Effector memory CD4-positive, alpha-beta T cell (primary cell): ENCODE measurements at regions not wholly inside any gene's neighbourhood (a gene's known extent, or its start where the extent isn't known, plus 50 kb on each side); places are given as distances from the start of the nearest gene placed in this dataset.
"Not testable (repeated sequence)": the region's sequence is repeated elsewhere in the genome, so short reads cannot be mapped to it uniquely, and the experiment has no call there.

ENCODE experiments used
- DNase-seq, 3 donors: peaks; one replicate each; pipeline ENCODE4 v3.0.0-alpha.2; 2020
- H3K27ac ChIP-seq: 2 replicates; pipeline ENCODE4 v1.7.0; 2013; ENCODE audit warnings: mild to moderate bottlenecking, low read length, moderate library complexity; ENCODE audit not compliant: insufficient read depth, poor library complexity, severe bottlenecking
- H3K27me3 ChIP-seq: replicated peaks from 2 replicates; pipeline ENCODE4 v1.7.0; 2013; ENCODE audit warnings: mild to moderate bottlenecking, low read length; ENCODE audit not compliant: insufficient read depth, control insufficient read depth, poor library complexity, severe bottlenecking
- H3K36me3 ChIP-seq: 2 replicates; pipeline ENCODE4 v1.7.0; 2013; ENCODE audit warnings: mild to moderate bottlenecking, low read length, moderate library complexity; ENCODE audit not compliant: control insufficient read depth, insufficient read depth
- H3K4me1 ChIP-seq: 2 replicates; pipeline ENCODE4 v1.7.0; 2013; ENCODE audit warnings: low read length, mild to moderate bottlenecking; ENCODE audit not compliant: control insufficient read depth, insufficient read depth, poor library complexity, severe bottlenecking
- H3K4me3 ChIP-seq: 2 replicates; pipeline ENCODE4 v1.7.0; 2013; ENCODE audit warnings: low read length, low read depth, mild to moderate bottlenecking; ENCODE audit not compliant: insufficient read depth, poor library complexity, severe bottlenecking
- H3K9me3 ChIP-seq: 2 replicates; pipeline ENCODE4 v1.7.0; 2013; ENCODE audit warnings: mild to moderate bottlenecking, low read length, moderate library complexity; ENCODE audit not compliant: control insufficient read depth

DNA sequence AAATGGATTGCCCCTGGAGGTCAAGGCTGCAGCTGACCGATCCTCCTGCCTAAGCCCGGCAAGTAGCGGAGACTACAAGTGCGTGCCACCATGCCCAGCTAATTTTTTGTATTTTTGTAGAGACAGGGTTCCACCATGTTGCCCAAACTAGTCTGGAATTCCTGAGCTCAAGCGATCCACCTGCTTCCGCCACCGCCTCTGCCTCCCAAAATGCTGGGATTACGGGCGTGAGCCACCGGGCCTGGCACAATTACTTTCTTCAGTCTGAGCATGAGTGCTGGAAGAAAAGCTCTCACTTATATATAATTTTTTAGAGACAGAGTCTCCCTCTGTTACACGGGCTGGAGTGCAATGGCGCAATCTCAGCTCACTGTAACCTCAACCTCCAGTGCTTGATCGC, 307.4 kb downstream of the ZNF37A start:
- not testable (repeated sequence) for H3K27ac ChIP-seq, DNase-seq, H3K4me1 ChIP-seq, H3K4me3 ChIP-seq, H3K36me3 ChIP-seq, H3K27me3 ChIP-seq, H3K9me3 ChIP-seq

DNA sequence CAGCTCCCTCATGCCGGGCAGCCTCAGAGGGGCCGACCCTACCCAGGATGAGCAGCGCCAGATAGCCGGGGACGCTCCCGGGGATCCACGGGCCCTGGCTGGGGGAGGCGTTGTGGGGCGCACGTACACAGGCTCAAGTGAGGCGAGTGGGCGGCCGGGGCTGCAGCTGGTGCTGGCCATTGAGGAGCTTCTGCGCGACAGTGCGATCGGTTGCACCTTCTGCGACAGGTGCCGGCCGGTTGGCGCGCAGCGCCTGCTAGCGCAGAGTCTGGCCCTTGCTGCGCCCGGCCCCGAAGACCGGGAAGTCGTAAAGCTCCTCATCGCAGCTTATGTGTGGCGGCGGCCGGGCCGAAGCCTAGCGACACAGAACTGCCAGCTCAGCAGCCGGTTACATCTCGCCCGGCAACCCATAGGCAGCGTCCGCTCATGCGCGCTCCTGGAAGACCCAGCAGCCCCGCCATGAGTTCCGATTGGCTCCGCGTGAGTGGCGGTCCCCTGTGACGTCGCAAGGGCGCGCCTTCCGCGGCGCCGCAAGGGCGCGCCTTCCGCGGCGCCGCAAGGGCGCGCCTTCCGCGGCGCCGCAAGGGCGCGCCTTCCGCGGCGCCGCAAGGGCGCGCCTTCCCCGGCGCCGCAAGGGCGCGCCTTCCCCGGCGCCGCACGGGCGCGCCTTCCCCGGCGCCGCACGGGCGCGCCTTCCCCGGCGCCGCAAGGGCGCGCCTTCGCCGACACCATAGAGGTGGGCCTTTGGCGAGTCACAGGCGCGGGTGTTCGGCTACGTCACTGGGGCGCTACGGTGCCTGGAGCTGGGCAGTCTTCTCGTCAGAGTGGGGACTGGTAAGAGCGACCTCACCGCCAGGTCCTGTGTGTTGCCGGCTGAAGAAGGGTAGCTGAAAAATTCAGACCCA, 308.6 kb downstream of the ZNF37A start:
- not testable (repeated sequence) for H3K9me3 ChIP-seq, H3K36me3 ChIP-seq, H3K27me3 ChIP-seq, H3K4me1 ChIP-seq
- Histone ChIP-seq H3K27ac (peak overlapping the region; percentile 80), H3K4me3 (peak overlapping the region; percentile 78)
- peak; percentile 90 to 93 (median 90) for DNase-seq

DNA sequence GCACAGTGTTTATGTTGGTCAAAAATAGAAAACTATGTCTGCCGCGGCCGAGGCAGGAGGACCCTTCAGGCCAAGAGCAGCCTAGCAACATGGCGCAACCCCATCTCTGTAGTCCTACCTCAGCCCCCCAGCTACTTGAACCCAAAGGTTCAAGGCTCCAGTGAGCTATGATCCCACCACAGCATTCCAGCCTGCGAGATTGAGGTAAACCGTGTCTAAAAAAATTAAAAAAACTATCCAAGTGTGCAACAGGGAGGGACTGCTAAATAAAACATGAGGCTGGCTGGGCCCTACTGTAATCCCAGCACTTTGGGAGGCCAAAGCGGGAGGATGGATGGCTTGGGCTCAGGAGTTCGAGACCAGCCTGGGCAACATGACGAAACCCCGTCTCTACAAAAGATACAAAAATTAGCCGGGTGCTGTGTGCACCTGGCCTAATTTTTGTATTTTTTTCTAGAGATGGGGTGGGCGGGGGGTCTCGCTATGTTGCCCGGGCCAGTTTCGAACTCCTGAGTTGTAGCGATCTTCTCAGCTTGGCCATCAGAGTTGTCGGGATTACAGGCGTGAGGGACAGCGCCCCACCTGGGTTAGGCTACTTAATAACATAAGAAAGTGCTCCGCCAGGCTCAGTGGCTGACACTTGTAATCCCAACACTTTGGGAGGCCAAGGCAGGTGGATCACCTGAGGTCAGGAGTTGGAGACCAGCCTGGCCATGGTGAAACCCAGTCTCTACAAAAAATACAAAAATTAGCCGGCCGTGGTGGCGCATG, 309.4 kb downstream of the ZNF37A start:
- not testable (repeated sequence) for DNase-seq, H3K4me1 ChIP-seq, H3K36me3 ChIP-seq, H3K9me3 ChIP-seq, H3K27me3 ChIP-seq
- H3K27ac ChIP-seq: peak overlapping the region; percentile 80
- peak overlapping the region; percentile 39 for H3K4me3 ChIP-seq

DNA sequence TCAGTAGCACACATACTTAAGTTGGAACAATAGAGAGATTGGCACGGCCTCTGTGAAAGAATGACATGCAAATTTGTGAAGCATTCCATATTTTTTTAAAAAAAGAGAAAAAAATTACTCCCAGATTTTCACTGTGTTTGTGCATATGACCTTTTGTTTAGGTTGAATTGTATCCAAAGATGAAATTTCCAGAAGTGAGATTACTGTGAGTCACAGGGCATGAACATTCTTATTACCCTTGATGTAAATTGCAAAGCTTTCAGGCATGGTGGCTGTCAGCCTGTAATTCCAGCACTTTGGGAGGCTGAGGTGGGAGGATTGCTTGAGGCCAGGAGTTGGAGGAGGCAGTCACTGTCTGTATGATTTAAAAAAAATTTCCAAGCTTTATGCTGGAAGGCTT, 329.5 kb downstream of the ZNF37A start:
- not testable (repeated sequence) for H3K4me3 ChIP-seq, H3K27ac ChIP-seq, H3K9me3 ChIP-seq, H3K27me3 ChIP-seq, H3K4me1 ChIP-seq, DNase-seq, H3K36me3 ChIP-seq

DNA sequence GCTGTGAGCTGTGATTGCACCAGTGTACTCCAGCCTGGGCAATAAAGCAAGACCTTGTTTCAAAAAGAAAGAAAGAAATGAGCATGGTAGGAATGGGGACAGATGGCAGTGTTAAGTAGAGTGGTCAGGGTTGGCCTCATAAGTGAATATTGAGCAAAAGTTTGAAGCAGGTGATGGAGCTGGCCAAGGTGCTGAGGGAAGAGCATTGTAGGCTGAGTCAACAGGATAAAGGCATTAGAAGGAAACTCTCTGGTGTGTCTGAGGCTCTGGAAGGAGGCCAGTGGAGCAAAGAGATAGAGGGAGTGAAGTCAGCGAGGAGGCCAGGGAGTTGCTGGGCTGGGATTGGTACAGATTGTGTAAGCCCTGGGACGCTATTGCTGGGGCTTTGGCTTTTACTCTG, 336.1 kb downstream of the ZNF37A start:
- not testable (repeated sequence) for H3K27ac ChIP-seq, DNase-seq, H3K27me3 ChIP-seq, H3K4me1 ChIP-seq, H3K36me3 ChIP-seq, H3K4me3 ChIP-seq, H3K9me3 ChIP-seq

DNA sequence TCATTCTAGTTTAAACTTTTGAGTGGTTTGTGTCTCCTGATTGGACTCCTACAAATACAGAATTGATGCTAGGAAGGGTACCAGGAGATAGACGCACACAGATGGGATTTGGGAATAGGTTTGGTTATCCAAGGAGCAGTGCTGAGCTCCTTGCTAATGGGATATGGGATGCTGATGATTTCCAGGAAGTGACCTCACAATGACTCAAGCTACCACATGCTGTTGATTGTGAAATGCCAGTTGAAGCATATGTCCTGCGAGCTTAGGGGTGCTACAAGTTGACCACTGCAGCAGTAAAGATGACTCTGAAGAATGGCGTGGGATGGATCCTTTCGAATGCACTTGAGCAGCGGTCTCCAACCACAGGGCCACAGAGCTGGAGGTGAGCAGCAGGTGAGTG, 343.2 kb downstream of the ZNF37A start:
- not testable (repeated sequence) for DNase-seq, H3K36me3 ChIP-seq, H3K27me3 ChIP-seq, H3K27ac ChIP-seq, H3K9me3 ChIP-seq, H3K4me3 ChIP-seq, H3K4me1 ChIP-seq

DNA sequence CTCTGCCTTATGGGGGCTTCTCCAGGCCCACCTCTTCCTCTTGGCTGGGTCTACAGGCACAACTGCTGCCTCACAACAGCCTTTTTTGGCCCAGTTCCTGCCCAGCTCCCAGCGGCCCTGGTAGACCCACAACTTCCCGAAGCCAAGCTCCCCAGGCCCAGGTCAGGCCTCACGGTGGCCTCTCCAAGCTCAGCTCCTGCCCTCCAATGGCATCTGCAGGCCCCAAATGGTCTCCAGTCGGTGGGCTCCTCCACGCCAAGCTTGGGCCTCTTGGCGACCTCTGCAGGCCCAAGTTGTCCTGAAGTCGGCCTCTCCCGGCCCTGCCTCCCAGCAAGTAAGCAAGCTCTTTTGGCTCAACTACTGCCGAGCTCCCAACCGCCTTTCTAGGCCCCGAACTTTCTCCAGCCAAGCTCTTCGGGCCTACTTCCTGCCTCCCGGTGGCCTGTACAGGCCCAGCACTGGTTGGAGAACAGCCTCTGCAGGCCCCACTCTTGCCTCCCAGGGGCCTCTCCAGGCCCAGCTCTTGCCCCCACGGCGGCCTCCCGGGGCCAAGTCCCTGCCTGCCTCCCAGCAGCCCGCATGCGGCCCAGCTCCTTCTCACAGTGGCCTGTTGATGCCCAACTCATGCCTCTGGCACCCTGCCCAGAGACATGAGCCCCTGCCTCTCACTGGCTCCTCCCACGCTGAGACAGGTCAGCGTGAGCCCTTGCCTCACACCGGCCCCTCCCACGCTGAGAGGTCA, 354.6 kb downstream of the ZNF37A start:
- not testable (repeated sequence) for H3K9me3 ChIP-seq, DNase-seq, H3K4me1 ChIP-seq, H3K36me3 ChIP-seq, H3K4me3 ChIP-seq, H3K27me3 ChIP-seq, H3K27ac ChIP-seq

DNA sequence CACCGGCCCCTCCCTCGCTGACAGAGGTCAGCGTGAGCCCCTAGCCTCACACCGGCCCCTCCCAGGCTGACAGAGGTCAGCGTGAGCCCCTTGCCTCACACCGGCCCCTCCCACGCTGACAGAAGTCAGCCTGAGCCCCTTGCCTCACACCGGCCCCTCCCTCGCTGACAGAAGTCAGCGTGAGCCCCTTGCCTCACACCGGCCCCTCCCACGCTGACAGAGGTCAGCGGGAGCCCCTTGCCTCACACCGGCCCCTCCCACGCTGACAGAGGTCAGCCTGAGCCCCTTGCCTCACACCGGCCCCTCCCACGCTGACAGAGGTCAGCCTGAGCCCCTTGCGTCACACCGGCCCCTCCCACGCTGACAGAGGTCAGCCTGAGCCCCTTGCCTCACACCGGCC, 355.5 kb downstream of the ZNF37A start:
- H3K27me3 ChIP-seq, DNase-seq, H3K9me3 ChIP-seq, H3K4me1 ChIP-seq, H3K36me3 ChIP-seq, H3K27ac ChIP-seq, H3K4me3 ChIP-seq: not testable (repeated sequence)

DNA sequence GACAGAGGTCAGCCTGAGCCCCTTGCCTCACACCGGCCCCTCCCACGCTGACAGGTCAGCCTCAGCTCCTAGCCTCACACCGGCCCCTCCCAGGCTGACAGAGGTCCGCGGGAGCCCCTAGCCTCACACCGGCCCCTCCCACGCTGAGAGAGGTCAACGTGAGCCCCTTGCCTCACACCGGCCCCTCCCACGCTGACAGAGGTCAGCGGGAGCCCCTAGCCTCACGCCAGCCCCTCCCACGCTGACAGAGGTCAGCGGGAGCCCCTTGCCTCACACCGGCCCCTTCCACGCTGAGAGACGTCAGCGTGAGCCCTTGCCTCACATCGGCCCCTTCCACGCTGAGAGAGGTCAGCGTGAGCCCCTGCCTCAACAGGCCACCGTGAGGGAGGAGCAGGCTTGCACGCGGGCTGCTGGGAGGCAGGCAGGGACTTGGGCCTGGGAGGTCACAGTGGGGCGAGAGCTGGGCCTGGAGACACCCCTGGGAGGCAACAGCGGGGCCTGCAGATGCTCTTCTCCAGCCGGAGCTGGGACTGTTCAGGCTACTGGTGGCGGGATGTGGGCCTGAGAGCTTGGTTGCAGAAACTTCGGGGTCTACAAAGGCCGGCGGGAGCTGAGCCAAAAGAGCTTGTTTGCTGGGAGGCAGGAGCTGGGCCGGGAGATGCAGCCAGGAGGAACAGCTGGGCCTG, 356.4 kb downstream of the ZNF37A start:
- not testable (repeated sequence) for H3K27me3 ChIP-seq, H3K27ac ChIP-seq, H3K9me3 ChIP-seq, H3K4me3 ChIP-seq, H3K36me3 ChIP-seq, H3K4me1 ChIP-seq, DNase-seq
